Medulla oblongata (tissue), 1 donor: ENCODE measurements at regions not wholly inside any gene's neighbourhood (a gene's known extent, or its start where the extent isn't known, plus 50 kb on each side); places are given as distances from the start of the nearest gene placed in this dataset.
"Not testable (repeated sequence)": the region's sequence is repeated elsewhere in the genome, so short reads cannot be mapped to it uniquely, and the experiment has no call there.

Source experiments
- DNase-seq: peaks from one replicate; pipeline ENCODE4 v3.0.0-alpha.2; 2015; ENCODE audit errors: extremely low spot score

GRCh38 chr5:85648495-85648894 is 969.2 kb upstream of the COX7C start:
- DNase-seq = no peak

GRCh38 chr5:85651731-85652130 is 966.0 kb upstream of the COX7C start:
- no peak for DNase-seq

GRCh38 chr5:85654144-85654543 is 963.6 kb upstream of the COX7C start:
- DNase-seq = not testable (repeated sequence)

- DNase-seq = no peak
Measured at GRCh38 chr5:85656050-85656449, 961.7 kb upstream of the COX7C start.

- DNase-seq = not testable (repeated sequence)
Measured at GRCh38 chr5:85657328-85657727, 960.4 kb upstream of the COX7C start.

- not testable (repeated sequence) for DNase-seq
Measured at GRCh38 chr5:85662969-85663707, 954.6 kb upstream of the COX7C start.

- DNase-seq = no peak
Measured at GRCh38 chr5:85663708-85664031, 954.1 kb upstream of the COX7C start.

GRCh38 chr5:85670417-85670816 is 947.3 kb upstream of the COX7C start:
- no peak for DNase-seq

- no peak for DNase-seq
Measured at GRCh38 chr5:85671223-85671970, 946.3 kb upstream of the COX7C start.

GRCh38 chr5:85681871-85682270 is 935.9 kb upstream of the COX7C start:
- no peak for DNase-seq

GRCh38 chr5:85684351-85684750 is 933.4 kb upstream of the COX7C start:
- DNase-seq = no peak

GRCh38 chr5:85703296-85703695 is 914.4 kb upstream of the COX7C start:
- no peak for DNase-seq

GRCh38 chr5:85709728-85710127 is 908.0 kb upstream of the COX7C start:
- DNase-seq = no peak

- no peak for DNase-seq
Measured at GRCh38 chr5:85716344-85717202, 901.2 kb upstream of the COX7C start.

GRCh38 chr5:85717203-85717563 is 900.6 kb upstream of the COX7C start:
- DNase-seq = no peak

GRCh38 chr5:85732185-85732584 is 885.6 kb upstream of the COX7C start:
- no peak for DNase-seq

- DNase-seq = no peak
Measured at GRCh38 chr5:85741972-85742371, 875.8 kb upstream of the COX7C start.

GRCh38 chr5:85760519-85760918 is 857.2 kb upstream of the COX7C start:
- DNase-seq = no peak

- no peak for DNase-seq
Measured at GRCh38 chr5:85769347-85769746, 848.4 kb upstream of the COX7C start.

- DNase-seq = no peak
Measured at GRCh38 chr5:85784746-85785145, 833.0 kb upstream of the COX7C start.

- DNase-seq = no peak
Measured at GRCh38 chr5:85813146-85813545, 804.6 kb upstream of the COX7C start.

- DNase-seq = no peak
Measured at GRCh38 chr5:85814596-85814995, 803.1 kb upstream of the COX7C start.
